ENCODE measurements at regions not wholly inside any gene's neighbourhood (a gene's known extent, or its start where the extent isn't known, plus 50 kb on each side); places are given as distances from the start of the nearest gene placed in this dataset.

- TF ChIP-seq ZBTB34 (CRISPR knock-in tag; IDR thresholded peaks at IDR 0.05) = no peak
- no peak for TF ChIP-seq ZNF124 (CRISPR knock-in tag; IDR thresholded peaks at IDR 0.05)
- TF ChIP-seq MBD2 (IDR thresholded peaks at IDR 0.05; ENCODE audit: borderline replicate concordance, low read depth) = no peak
- no peak for TF ChIP-seq ARHGAP35 (IDR thresholded peaks at IDR 0.05; ENCODE audit: partially characterized antibody)
- TF ChIP-seq HDAC8 (tag; IDR thresholded peaks at IDR 0.05) = peak; percentile 86
- TF ChIP-seq SIX5 (IDR thresholded peaks at IDR 0.05; ENCODE audit: borderline replicate concordance in 1 of 2, insufficient read depth in 1 of 2, low read depth in 1 of 2, low read length in 2 of 2) = peak in 1 of 2 experiments; percentile 11; a peak in 1 of 4 replicates
- TF ChIP-seq L3MBTL2 (IDR thresholded peaks at IDR 0.05) = no peak
- TF ChIP-seq THRA (IDR thresholded peaks at IDR 0.05) = no peak
- peak; percentile 82; the same call in 1 of the 2 replicates for TF ChIP-seq SMAD3 (CRISPR knock-in tag; conservative IDR thresholded peaks at IDR 0.05)
- TF ChIP-seq ZC3H11A (IDR thresholded peaks at IDR 0.05; ENCODE audit: low read depth, low read length) = no peak
- peak; percentile 63; the same call in 1 of the 2 replicates for TF ChIP-seq MEF2D (tag; conservative IDR thresholded peaks at IDR 0.05; ENCODE audit: low read depth)
- no peak for TF ChIP-seq THAP12 (CRISPR knock-in tag; IDR thresholded peaks at IDR 0.05)
- TF ChIP-seq ID3 (CRISPR knock-in tag; IDR thresholded peaks at IDR 0.05) = no peak
- TF ChIP-seq ID3 (tag; IDR thresholded peaks at IDR 0.05) = peak; percentile 73
- no peak for TF ChIP-seq MXD1 (CRISPR knock-in tag; IDR thresholded peaks at IDR 0.05; ENCODE audit: borderline replicate concordance, poor library complexity, severe bottlenecking)
- no peak for TF ChIP-seq ZBTB49 (CRISPR knock-in tag; IDR thresholded peaks at IDR 0.05; ENCODE audit: borderline replicate concordance)
- no peak for TF ChIP-seq ZNF561 (CRISPR knock-in tag; conservative IDR thresholded peaks at IDR 0.05)
- no peak for TF ChIP-seq FOS (IDR thresholded peaks at IDR 0.05; ENCODE audit: extremely low read depth, insufficient read length)
Measured at GRCh38 chrX:1059576-1060561, 152.6 kb downstream of the CRLF2 start (continued).
